ENCODE measurements at regions not wholly inside any gene's neighbourhood (a gene's known extent, or its start where the extent isn't known, plus 50 kb on each side); places are given as distances from the start of the nearest gene placed in this dataset.

DNA sequence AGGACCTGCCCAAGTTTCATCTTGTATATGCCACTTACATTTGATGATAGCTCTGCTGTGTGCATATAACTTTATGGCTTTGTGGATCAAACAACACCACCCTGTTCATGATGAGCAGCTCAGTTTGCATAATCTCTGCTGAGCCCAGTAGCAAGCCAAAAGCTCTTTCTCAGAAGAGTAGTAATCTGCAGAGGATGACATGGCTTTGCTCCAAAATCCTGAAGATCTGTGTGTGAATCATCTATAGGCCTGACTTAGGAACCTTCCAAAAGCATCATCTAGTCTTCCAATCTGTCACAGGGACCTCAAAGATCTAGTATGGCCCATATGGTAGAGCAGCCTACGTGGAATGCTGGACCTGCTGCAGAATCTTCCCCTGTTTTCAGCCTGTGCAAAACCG lies 394.6 kb downstream of the PSAT1 start:
- TF ChIP-seq GATA2 (IDR thresholded peaks at IDR 0.05; ENCODE audit: low read depth, low read length): no peak
- no peak for TF ChIP-seq GATA3 (IDR thresholded peaks at IDR 0.05; ENCODE audit: low read depth, low read length)

DNA sequence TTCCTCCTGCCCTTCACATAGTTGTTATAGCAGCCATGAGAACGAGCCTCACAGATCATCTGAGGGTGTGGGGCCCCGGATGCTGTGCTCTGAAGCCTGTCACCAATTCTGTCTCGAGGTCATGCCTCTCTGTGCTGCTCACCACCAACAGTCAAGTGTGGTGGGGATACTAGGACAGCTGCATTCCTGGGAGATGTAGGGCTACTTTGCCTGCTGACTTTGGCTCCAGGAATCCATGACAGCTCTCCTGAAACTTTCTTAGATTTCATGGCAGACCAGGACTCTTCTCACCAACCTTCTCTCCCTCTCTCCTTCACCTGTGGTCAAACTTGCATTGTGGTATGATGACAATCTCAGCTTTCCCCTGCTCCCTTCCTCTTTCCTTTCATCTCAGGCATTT lies 395.9 kb downstream of the PSAT1 start:
- TF ChIP-seq GATA3 (IDR thresholded peaks at IDR 0.05; ENCODE audit: low read depth, low read length): no peak
- no peak for TF ChIP-seq GATA2 (IDR thresholded peaks at IDR 0.05; ENCODE audit: low read depth, low read length)

- TF ChIP-seq GATA2 (IDR thresholded peaks at IDR 0.05; ENCODE audit: low read depth, low read length) (no peak), GATA3 (IDR thresholded peaks at IDR 0.05; ENCODE audit: low read depth, low read length) (no peak)
These were observed 398.0 kb downstream of the PSAT1 start for GRCh38 chr9:78694974-78695373.

- TF ChIP-seq GATA2 (IDR thresholded peaks at IDR 0.05; ENCODE audit: low read depth, low read length) (no peak), GATA3 (IDR thresholded peaks at IDR 0.05; ENCODE audit: low read depth, low read length) (no peak)
These were observed 398.6 kb downstream of the PSAT1 start for GRCh38 chr9:78695519-78695918.

- TF ChIP-seq GATA2 (IDR thresholded peaks at IDR 0.05; ENCODE audit: low read depth, low read length) (no peak), GATA3 (IDR thresholded peaks at IDR 0.05; ENCODE audit: low read depth, low read length) (no peak)
These were observed 400.7 kb downstream of the PSAT1 start for GRCh38 chr9:78697618-78698017.

DNA sequence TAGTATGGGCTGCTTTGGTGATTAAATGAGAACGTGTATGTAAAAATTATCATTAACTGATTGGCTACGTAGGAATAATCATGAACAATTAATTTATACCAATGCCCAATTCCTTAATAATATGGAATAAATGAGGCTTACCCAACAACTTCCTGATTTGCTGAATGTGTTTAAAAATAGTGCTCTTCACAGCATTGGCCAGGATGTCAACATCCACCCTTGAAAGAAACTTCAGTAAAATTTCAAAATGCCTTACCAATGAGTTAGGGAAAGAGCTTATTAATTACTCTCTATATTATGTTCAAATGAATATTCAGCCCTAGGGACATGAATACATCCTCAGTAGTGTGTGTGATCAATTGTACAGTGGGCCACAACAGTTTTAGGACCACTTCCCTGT lies 401.4 kb downstream of the PSAT1 start:
- TF ChIP-seq GATA2 (IDR thresholded peaks at IDR 0.05; ENCODE audit: low read depth, low read length) (no peak), GATA3 (IDR thresholded peaks at IDR 0.05; ENCODE audit: low read depth, low read length) (no peak)

DNA sequence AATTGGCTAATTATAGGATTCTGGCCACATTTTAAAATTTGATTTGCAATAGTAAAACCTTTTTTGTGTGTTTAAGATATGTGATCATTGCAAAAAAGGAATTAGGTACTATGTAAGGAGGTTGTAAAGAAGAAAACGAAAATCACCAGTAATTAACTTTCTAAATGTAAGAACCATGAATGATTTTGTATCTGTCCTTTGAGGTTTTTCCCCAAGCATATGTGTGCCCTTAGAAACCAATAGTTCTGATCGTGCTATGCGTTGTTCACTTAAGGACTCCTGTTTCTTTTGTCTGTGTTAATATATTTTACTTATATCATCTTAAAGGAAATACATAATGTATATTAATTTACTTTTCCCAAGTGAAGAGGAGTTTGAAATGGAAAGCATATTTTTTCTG lies 410.2 kb downstream of the PSAT1 start:
- TF ChIP-seq GATA2 (IDR thresholded peaks at IDR 0.05; ENCODE audit: low read depth, low read length): no peak
- TF ChIP-seq GATA3 (IDR thresholded peaks at IDR 0.05; ENCODE audit: low read depth, low read length): no peak

DNA sequence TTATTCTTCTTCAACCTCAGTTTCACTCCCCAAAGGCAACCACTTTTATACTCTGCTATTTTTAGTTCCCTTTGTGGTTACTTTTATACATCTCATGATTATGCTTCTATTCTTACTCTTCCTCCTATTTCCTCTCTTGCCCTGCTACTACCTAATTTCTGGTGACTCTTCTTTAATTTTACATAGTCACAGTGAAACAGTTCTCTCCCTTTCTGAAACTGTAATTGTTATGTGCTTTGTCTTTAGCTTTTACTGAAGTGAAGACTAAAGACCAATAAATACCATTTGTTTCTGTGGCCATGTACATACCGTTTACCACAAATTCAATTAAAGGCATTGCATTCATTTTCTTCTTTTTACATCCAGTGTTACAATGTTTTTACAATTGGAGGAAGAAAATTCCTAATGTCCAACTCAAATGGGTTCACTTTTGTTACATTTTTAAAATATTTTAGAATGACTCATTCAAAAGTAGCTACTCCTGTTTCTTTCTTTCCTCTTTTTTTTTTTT lies 410.6 kb downstream of the PSAT1 start:
- TF ChIP-seq GATA2 (IDR thresholded peaks at IDR 0.05; ENCODE audit: low read depth, low read length): no peak
- TF ChIP-seq GATA3 (IDR thresholded peaks at IDR 0.05; ENCODE audit: low read depth, low read length): no peak

- TF ChIP-seq GATA2 (IDR thresholded peaks at IDR 0.05; ENCODE audit: low read depth, low read length) (no peak), GATA3 (IDR thresholded peaks at IDR 0.05; ENCODE audit: low read depth, low read length) (no peak)
These were observed 416.1 kb downstream of the PSAT1 start for GRCh38 chr9:78712903-78713613.

DNA sequence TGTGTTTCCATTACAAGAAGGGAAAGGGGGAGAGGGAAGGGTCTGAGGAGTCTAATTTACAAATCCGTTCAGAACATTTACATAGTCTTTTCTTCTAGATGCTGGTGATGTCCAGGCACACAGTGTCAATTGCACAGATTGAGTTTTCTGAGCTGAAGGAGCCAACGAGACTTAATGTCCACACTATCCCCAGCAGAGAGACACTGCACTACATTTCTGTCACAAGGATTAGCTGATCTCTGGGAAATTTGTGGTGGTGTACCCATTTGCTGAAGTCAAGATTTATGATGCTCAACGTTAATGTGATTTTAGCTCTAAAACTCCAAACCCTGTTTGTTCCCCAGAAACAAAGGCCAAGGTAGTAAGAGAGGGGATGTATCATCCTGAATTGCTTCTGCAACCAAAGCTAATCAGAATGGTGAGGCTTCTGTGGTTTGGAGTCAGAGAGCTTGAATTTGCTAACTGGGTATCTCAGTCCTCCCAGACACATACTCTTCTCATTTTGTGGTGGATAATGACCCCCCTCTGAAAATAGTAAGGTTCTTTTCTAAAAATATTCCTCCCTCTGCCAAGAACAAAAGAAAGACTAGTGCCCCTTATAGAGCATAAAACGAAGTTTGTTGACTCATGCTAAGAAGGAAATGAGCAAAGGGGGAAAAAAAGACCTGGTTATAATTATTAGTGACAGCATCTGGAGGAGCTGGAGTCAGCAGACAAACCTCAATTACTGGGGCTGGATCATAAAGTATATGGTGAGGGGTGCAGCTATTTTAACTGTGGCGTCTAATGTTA lies 416.9 kb downstream of the PSAT1 start:
- TF ChIP-seq GATA2 (IDR thresholded peaks at IDR 0.05; ENCODE audit: low read depth, low read length) (no peak), GATA3 (IDR thresholded peaks at IDR 0.05; ENCODE audit: low read depth, low read length) (no peak)

DNA sequence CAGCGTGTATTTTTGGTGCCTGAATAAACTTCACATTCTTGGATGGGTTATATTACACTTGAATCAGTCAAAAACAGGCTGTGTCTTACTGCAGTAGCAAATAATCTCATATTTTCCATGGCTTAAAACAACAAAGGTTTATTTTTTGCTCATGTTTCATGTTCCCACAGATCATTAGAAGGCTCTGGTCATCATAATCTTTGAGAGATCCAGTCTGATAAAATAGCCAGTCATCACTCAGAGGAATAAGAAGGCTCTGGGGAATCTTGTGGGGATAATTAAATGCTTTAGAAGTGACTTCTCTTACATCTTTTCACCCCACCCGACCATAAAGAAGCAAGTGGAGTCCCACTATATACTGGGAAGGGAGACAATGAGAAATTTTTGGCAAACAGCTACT lies 417.7 kb downstream of the PSAT1 start:
- no peak for TF ChIP-seq GATA3 (IDR thresholded peaks at IDR 0.05; ENCODE audit: low read depth, low read length)
- TF ChIP-seq GATA2 (IDR thresholded peaks at IDR 0.05; ENCODE audit: low read depth, low read length): no peak

DNA sequence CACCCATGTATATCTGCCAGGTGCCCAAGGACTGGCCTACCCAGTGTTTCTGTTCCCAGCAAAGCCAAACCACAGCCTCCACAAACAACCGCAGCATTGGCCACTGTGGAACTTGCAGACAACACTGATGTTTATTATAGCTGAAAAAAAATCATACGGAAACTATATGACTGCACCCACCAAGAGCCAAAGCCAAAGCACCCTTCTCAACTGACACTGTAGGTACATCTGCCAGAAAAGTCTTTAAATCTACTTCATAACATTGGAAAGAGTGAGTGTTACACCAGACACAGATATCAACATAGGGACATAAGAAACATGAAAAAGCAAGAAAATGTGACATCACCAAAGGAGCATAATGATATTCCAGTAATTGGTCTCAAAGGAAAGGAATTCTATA lies 428.0 kb downstream of the PSAT1 start:
- TF ChIP-seq GATA2 (IDR thresholded peaks at IDR 0.05; ENCODE audit: low read depth, low read length): no peak
- TF ChIP-seq GATA3 (IDR thresholded peaks at IDR 0.05; ENCODE audit: low read depth, low read length): no peak

DNA sequence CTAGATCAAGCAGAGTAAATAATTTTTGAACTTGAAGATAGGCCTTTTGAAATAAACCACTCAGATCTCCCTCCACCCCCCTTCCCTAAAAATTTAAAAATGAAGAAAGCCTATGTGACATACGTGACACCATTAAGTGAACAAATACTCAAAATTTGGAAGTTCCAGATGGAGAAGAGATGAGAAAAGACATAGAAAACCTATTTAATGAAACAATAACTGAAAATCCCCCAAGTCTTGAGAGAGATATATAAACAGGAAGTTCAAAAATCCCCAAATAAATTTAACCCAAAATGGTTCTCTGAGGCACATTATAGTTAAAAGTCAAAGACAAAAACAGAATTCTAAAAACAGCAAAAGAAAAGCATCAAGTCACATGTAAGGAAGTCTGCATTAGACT lies 428.6 kb downstream of the PSAT1 start:
- TF ChIP-seq GATA2 (IDR thresholded peaks at IDR 0.05; ENCODE audit: low read depth, low read length) (no peak), GATA3 (IDR thresholded peaks at IDR 0.05; ENCODE audit: low read depth, low read length) (no peak)

- no peak for TF ChIP-seq GATA3 (IDR thresholded peaks at IDR 0.05; ENCODE audit: low read depth, low read length)
- no peak for TF ChIP-seq GATA2 (IDR thresholded peaks at IDR 0.05; ENCODE audit: low read depth, low read length)
These were observed 448.4 kb downstream of the PSAT1 start for GRCh38 chr9:78745331-78745730.

- TF ChIP-seq GATA3 (IDR thresholded peaks at IDR 0.05; ENCODE audit: low read depth, low read length) (no peak), GATA2 (IDR thresholded peaks at IDR 0.05; ENCODE audit: low read depth, low read length) (no peak)
These were observed 449.1 kb downstream of the PSAT1 start for GRCh38 chr9:78746010-78746409.

Data from SH-SY5Y (cell line).